PC-9 (cell line): ENCODE measurements at regions not wholly inside any gene's neighbourhood (a gene's known extent, or its start where the extent isn't known, plus 50 kb on each side); places are given as distances from the start of the nearest gene placed in this dataset.

Experiments
- BruUV-seq: library from RNA; stranded (reverse); fragments of 400-500 nt; replicated peaks from 2 replicates; lab custom pipeline; 2021; lab: Mats Ljungman, UMichigan
- CTCF ChIA-PET: fragments of 300-600 bp; sonication (Branson Sonifier 250); formaldehyde crosslinking; loops from one replicate; lab custom pipeline; 2022; ENCODE audit warnings: antibody characterized with exemption; lab: Charles Lee
- POLR2A ChIA-PET: fragments of 300-600 bp; sonication (Branson Sonifier 250); formaldehyde crosslinking; loops from one replicate; lab custom pipeline; 2022; ENCODE audit warnings: antibody characterized with exemption; ENCODE audit not compliant: unreplicated experiment; lab: Charles Lee
- DNase-seq, 2 experiments: peaks; one replicate each; pipeline versions ENCODE4 v3.0.0 to v3.0.0-alpha.2; 2015 to 2022; ENCODE audit warnings: mixed read lengths in 1 of 2
- H2AFZ ChIP-seq: fragments of 200-600 bp; sonication (generic); 2 replicates; pipeline ENCODE4 v1.8.1; 2017; ENCODE audit warnings: antibody characterized with exemption
- H3F3A ChIP-seq: fragments of 200-600 bp; sonication (generic); 2 replicates; pipeline ENCODE4 v1.8.1; 2017; ENCODE audit warnings: antibody characterized with exemption, mild to moderate bottlenecking, low read depth; ENCODE audit not compliant: insufficient read depth
- H3K27ac ChIP-seq: fragments of 200-600 bp; sonication (generic); 2 replicates; pipeline ENCODE4 v1.6.1; 2016; ENCODE audit warnings: mixed run types
- H3K27me3 ChIP-seq: fragments of 200-600 bp; sonication (generic); 2 replicates; pipeline ENCODE4 v1.6.1; 2016; ENCODE audit warnings: low read depth, mixed run types; ENCODE audit not compliant: insufficient read depth
- H3K36me3 ChIP-seq: fragments of 200-600 bp; sonication (generic); 2 replicates; pipeline ENCODE4 v1.6.1; 2016; ENCODE audit warnings: low read depth, mixed run types
- H3K4me1 ChIP-seq: fragments of 200-600 bp; sonication (generic); replicated peaks from 2 replicates; pipeline ENCODE4 v1.6.1; 2016; ENCODE audit warnings: mixed run types; ENCODE audit not compliant: insufficient read depth
- H3K4me2 ChIP-seq: fragments of 200-600 bp; sonication (generic); 2 replicates; pipeline ENCODE4 v1.6.1; 2017; ENCODE audit warnings: mixed run types
- H3K4me3 ChIP-seq: fragments of 200-600 bp; sonication (generic); 2 replicates; pipeline ENCODE4 v1.6.1; 2016; ENCODE audit warnings: mixed run types
- H3K79me2 ChIP-seq: fragments of 200-600 bp; sonication (generic); 2 replicates; pipeline ENCODE4 v1.6.1; 2017; ENCODE audit warnings: low read depth, mixed run types
- H3K9me2 ChIP-seq: fragments of 200-600 bp; sonication (generic); 2 replicates; pipeline ENCODE4 v1.8.1; 2017; ENCODE audit warnings: mild to moderate bottlenecking; ENCODE audit not compliant: insufficient read depth
- H3K9me3 ChIP-seq: fragments of 200-600 bp; sonication (generic); 2 replicates; pipeline ENCODE4 v1.8.1; 2016; ENCODE audit warnings: low read depth; ENCODE audit not compliant: insufficient read depth
- H4K20me1 ChIP-seq: fragments of 200-600 bp; sonication (generic); 2 replicates; pipeline ENCODE4 v1.8.1; 2017; ENCODE audit not compliant: insufficient read depth
- EZH2 ChIP-seq: fragments of 200-600 bp; sonication (generic); IDR thresholded peaks from 2 replicates; pipeline ENCODE4 v1.8.0; 2017; ENCODE audit warnings: antibody characterized with exemption, low read depth
- intact Hi-C: fragments of 100-400 bp; cut with micrococcal nuclease; formaldehyde crosslinking; loops from one replicate; pipeline ENCODE4 v1.10.0; 2022; ENCODE audit not compliant: unreplicated experiment
- TF ChIP-seq, protein P1 (sequence below): fragments of 200-600 bp; sonication (generic); conservative IDR thresholded peaks from 2 replicates; pipeline ENCODE4 v1.6.1; 2017; ENCODE audit warnings: mixed run types, antibody characterized with exemption, mild to moderate bottlenecking, moderate library complexity

DNA sequence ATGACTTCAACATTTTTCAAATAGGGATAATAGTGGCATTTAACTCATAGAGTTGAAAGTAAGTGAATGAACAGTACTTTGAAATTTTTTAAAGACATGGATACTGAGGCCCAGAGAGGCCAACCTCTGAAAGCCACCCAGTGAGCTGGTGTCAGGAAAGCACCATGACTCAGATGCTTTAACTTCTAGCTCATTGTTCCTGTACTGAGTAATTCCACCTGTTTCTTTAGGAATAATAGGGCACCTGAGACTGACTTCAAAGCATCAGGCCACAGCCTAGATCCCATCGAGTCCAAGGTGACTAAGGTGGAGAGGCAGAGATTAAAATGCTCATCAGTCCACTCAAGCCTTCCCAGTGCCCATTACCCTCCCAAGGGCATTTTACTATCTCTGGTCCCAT lies 491.8 kb upstream of the TENM4 start:
- no peak overlapping the region for H3K4me3 ChIP-seq

DNA sequence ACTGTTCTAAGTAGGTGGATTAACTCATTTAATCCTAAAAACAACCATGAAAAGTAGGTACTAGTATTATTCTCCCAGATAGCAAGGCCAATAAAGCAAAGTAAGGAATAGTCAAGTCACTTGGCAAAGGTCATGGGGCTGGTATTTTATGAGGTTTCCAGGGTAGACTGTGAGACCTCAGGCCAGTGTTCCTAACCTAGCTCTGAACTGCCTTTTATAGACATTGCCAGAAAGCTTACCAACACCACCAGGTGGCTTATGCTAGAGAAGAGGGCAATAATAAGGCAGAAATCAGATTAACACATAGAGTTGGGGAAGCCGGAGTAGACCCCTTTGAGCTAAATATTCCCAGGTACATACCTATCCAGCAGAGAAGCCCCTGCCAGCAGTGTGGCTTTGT lies 490.9 kb upstream of the TENM4 start:
- BruUV-seq: no TSS peak
- TF ChIP-seq EZH2: no peak
- TF ChIP-seq, protein P1, sequence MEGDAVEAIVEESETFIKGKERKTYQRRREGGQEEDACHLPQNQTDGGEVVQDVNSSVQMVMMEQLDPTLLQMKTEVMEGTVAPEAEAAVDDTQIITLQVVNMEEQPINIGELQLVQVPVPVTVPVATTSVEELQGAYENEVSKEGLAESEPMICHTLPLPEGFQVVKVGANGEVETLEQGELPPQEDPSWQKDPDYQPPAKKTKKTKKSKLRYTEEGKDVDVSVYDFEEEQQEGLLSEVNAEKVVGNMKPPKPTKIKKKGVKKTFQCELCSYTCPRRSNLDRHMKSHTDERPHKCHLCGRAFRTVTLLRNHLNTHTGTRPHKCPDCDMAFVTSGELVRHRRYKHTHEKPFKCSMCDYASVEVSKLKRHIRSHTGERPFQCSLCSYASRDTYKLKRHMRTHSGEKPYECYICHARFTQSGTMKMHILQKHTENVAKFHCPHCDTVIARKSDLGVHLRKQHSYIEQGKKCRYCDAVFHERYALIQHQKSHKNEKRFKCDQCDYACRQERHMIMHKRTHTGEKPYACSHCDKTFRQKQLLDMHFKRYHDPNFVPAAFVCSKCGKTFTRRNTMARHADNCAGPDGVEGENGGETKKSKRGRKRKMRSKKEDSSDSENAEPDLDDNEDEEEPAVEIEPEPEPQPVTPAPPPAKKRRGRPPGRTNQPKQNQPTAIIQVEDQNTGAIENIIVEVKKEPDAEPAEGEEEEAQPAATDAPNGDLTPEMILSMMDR: no peak

More for the DNA sequence above, 491.8 kb upstream of the TENM4 start:
- Histone ChIP-seq H3K27ac (no peak overlapping the region), H2AFZ (no peak overlapping the region), H3K9me3 (no peaks in the 10 kb centered on the region), H3K36me3 (no peaks in the 10 kb centered on the region), H3K27me3 (no peaks in the 10 kb centered on the region), H3K4me2 (no peak overlapping the region), H3F3A (no peaks in the 10 kb centered on the region), H3K4me1 (no peaks in the 10 kb centered on the region), H3K79me2 (no peaks in the 10 kb centered on the region), H3K9me2 (no peaks in the 10 kb centered on the region), H4K20me1 (no peaks in the 10 kb centered on the region)
- ChIA-PET CTCF (no interaction called here), POLR2A (interaction anchor here (0.6 kb wide), 1 partner anchor 167 kb away, joined by 14 read pairs; no protein-coding TSS in a partner anchor)
- TF ChIP-seq, protein P1: no peak
- no peak for TF ChIP-seq EZH2
- no peak for DNase-seq
- no TSS peak for BruUV-seq
- intact Hi-C loops: no loop called here

DNA sequence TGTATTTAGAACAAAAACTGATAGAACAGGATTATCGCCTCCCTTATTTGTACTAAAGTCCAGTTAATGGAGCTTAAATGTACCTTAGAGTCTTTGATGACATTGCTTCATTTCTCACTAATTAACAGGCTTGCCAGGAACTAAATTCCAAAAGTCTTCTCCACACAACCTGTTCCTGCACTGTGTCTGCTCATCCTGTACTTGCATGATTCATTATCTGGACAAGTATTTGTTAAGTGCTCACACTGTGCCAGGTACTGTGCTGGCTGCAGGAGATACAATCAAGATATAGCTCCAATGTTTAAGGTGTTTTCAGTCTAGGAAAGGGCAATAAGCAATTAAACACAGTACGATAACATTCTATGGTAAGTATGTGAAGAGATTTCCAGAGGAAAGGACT lies 485.9 kb upstream of the TENM4 start:
- Histone ChIP-seq H3K27ac (no peak overlapping the region), H3F3A (no peaks in the 10 kb centered on the region), H3K4me2 (no peak overlapping the region), H3K4me1 (no peaks in the 10 kb centered on the region), H3K9me2 (no peaks in the 10 kb centered on the region), H4K20me1 (no peaks in the 10 kb centered on the region), H3K4me3 (no peak overlapping the region), H3K9me3 (no peaks in the 10 kb centered on the region), H3K27me3 (no peaks in the 10 kb centered on the region), H3K79me2 (no peaks in the 10 kb centered on the region), H2AFZ (no peak overlapping the region), H3K36me3 (no peaks in the 10 kb centered on the region)
- POLR2A ChIA-PET: no interaction called here
- BruUV-seq: no TSS peak
- DNase-seq: no peak
- CTCF ChIA-PET: no interaction called here
- TF ChIP-seq, protein P1: no peak
- TF ChIP-seq EZH2: no peak
- intact Hi-C loops: no loop called here

More for the DNA sequence above, 490.9 kb upstream of the TENM4 start:
- Histone ChIP-seq H3K79me2 (no peaks in the 10 kb centered on the region), H3K4me2 (no peak overlapping the region), H3K36me3 (no peaks in the 10 kb centered on the region), H3K27ac (no peak overlapping the region), H3K27me3 (no peaks in the 10 kb centered on the region), H4K20me1 (no peaks in the 10 kb centered on the region), H3F3A (no peaks in the 10 kb centered on the region), H3K4me1 (no peaks in the 10 kb centered on the region), H2AFZ (no peak overlapping the region), H3K4me3 (no peak overlapping the region), H3K9me3 (no peaks in the 10 kb centered on the region), H3K9me2 (no peaks in the 10 kb centered on the region)
- CTCF ChIA-PET: no interaction called here
- DNase-seq: no peak
- POLR2A ChIA-PET: no interaction called here
- intact Hi-C loops: no loop called here
